Right ventricle myocardium superior (tissue), 1 donor: ENCODE measurements at regions not wholly inside any gene's neighbourhood (a gene's known extent, or its start where the extent isn't known, plus 50 kb on each side); places are given as distances from the start of the nearest gene placed in this dataset.
"Not testable (repeated sequence)": the region's sequence is repeated elsewhere in the genome, so short reads cannot be mapped to it uniquely, and the experiment has no call there.

Experiments used
- ATAC-seq: fragments of 200-7000 bp; cut with Tn5 transposase; one replicate; pipeline ENCODE4 v1.9.1; 2020; ENCODE audit warnings: mild to moderate bottlenecking; ENCODE audit not compliant: poor library complexity
- DNase-seq: peaks from one replicate; pipeline ENCODE4 v3.0.0-alpha.2; 2020
- intact Hi-C: fragments of 100-400 bp; cut with DNase I; formaldehyde crosslinking; loops from one replicate; pipeline ENCODE4 v1.11.2; 2022
- donor health status: DM: no; HTN: yes; CAD: no; lungs with severe emphysema.

GRCh38 chr17:72463287-72464102 is 342.7 kb downstream of the SOX9 start:
- DNase-seq (no peak), ATAC-seq (no peak)
- intact Hi-C loops = no loop called here

- DNase-seq, intact Hi-C loops, ATAC-seq: not testable (repeated sequence)
Measured at GRCh38 chr17:72464221-72464620, 343.4 kb downstream of the SOX9 start.

- DNase-seq (no peak), ATAC-seq (no peak)
- intact Hi-C loops = no loop called here
Measured at GRCh38 chr17:72465191-72466024, 344.6 kb downstream of the SOX9 start.

GRCh38 chr17:72466199-72466598 is 345.4 kb downstream of the SOX9 start:
- ATAC-seq (no peak), DNase-seq (no peak)
- intact Hi-C loops = no loop called here

- ATAC-seq = no peak
- intact Hi-C loops = no loop called here
Measured at GRCh38 chr17:72466606-72467005, 345.8 kb downstream of the SOX9 start.

GRCh38 chr17:72467841-72468653 is 347.2 kb downstream of the SOX9 start:
- intact Hi-C loops = no loop called here
- DNase-seq (peak; percentile 58), ATAC-seq (peak; percentile 64)

More at GRCh38 chr17:72466606-72467005, 345.8 kb downstream of the SOX9 start:
- no peak for DNase-seq

GRCh38 chr17:72468841-72469240 is 348.0 kb downstream of the SOX9 start:
- intact Hi-C loops = no loop called here
- DNase-seq (no peak), ATAC-seq (no peak)

- intact Hi-C loops = no loop called here
- ATAC-seq = no peak
- no peak for DNase-seq
Measured at GRCh38 chr17:72470121-72470705, 349.4 kb downstream of the SOX9 start.

- DNase-seq (no peak), ATAC-seq (no peak)
- intact Hi-C loops = no loop called here
Measured at GRCh38 chr17:72470734-72471133, 349.9 kb downstream of the SOX9 start.

- intact Hi-C loops = no loop called here
- DNase-seq (no peak), ATAC-seq (no peak)
Measured at GRCh38 chr17:72471296-72471695, 350.5 kb downstream of the SOX9 start.

GRCh38 chr17:72472106-72472505 is 351.3 kb downstream of the SOX9 start:
- ATAC-seq = no peak
- DNase-seq = no peak
- intact Hi-C loops = no loop called here

GRCh38 chr17:72472853-72473390 is 352.1 kb downstream of the SOX9 start:
- intact Hi-C loops, ATAC-seq: not testable (repeated sequence)

GRCh38 chr17:72474243-72474642 is 353.4 kb downstream of the SOX9 start:
- intact Hi-C loops = no loop called here
- DNase-seq (no peak), ATAC-seq (no peak)

More at GRCh38 chr17:72472853-72473390, 352.1 kb downstream of the SOX9 start:
- DNase-seq = not testable (repeated sequence)

- no peak for DNase-seq
- intact Hi-C loops = no loop called here
- ATAC-seq = no peak
Measured at GRCh38 chr17:72474719-72475477, 354.1 kb downstream of the SOX9 start.

GRCh38 chr17:72476134-72476533 is 355.3 kb downstream of the SOX9 start:
- intact Hi-C loops = no loop called here
- no peak for ATAC-seq

GRCh38 chr17:72476575-72476986 is 355.8 kb downstream of the SOX9 start:
- ATAC-seq = no peak
- intact Hi-C loops = no loop called here

More at GRCh38 chr17:72476134-72476533, 355.3 kb downstream of the SOX9 start:
- DNase-seq = no peak

GRCh38 chr17:72477491-72477890 is 356.7 kb downstream of the SOX9 start:
- DNase-seq = no peak
- no peak for ATAC-seq
- intact Hi-C loops = no loop called here

More at GRCh38 chr17:72476575-72476986, 355.8 kb downstream of the SOX9 start:
- no peak for DNase-seq

- no peak for ATAC-seq
- DNase-seq = no peak
- intact Hi-C loops = no loop called here
Measured at GRCh38 chr17:72479113-72479512, 358.3 kb downstream of the SOX9 start.
